DND-41 (cell line): ENCODE measurements at regions not wholly inside any gene's neighbourhood (a gene's known extent, or its start where the extent isn't known, plus 50 kb on each side); places are given as distances from the start of the nearest gene placed in this dataset.

Experiments
- ATAC-seq: fragments of 200-7000 bp; cut with Tn5 transposase; 3 replicates; pipeline ENCODE4 v1.9.1; 2021; ENCODE audit warnings: low read depth; ENCODE audit not compliant: insufficient read depth
- DNase-seq: peaks from one replicate; pipeline ENCODE4 v3.0.0-alpha.2; 2020
- H2AFZ ChIP-seq: 2 replicates; pipeline ENCODE4 v1.6.0; 2012; ENCODE audit warnings: low read depth, low read length
- H3K27ac ChIP-seq: 2 replicates; pipeline ENCODE4 v1.5.1; 2012; ENCODE audit warnings: low read length, inconsistent platforms
- H3K27me3 ChIP-seq: fragments of 200-600 bp; sonication (generic); 2 replicates; pipeline ENCODE4 v1.6.0; 2012; ENCODE audit warnings: low read length, mild to moderate bottlenecking, inconsistent platforms; ENCODE audit not compliant: insufficient read depth, poor library complexity
- H3K36me3 ChIP-seq: 2 replicates; pipeline ENCODE4 v1.5.1; 2012; ENCODE audit warnings: low read length, inconsistent platforms; ENCODE audit not compliant: insufficient read depth
- H3K4me1 ChIP-seq: 2 replicates; pipeline ENCODE4 v1.5.1; 2012; ENCODE audit warnings: mild to moderate bottlenecking, low read length; ENCODE audit not compliant: insufficient read depth
- H3K4me2 ChIP-seq: 2 replicates; pipeline ENCODE4 v1.6.0; 2012; ENCODE audit warnings: mild to moderate bottlenecking, moderate library complexity, low read length, inconsistent platforms; ENCODE audit not compliant: insufficient read depth
- H3K4me3 ChIP-seq, 2 experiments: fragments of 200-600 bp in 1 of 2; shearing (Covaris generic) in 1 of 2; 2 replicates each; pipeline ENCODE4 v1.5.1; 2012 to 2016; ENCODE audit warnings: inconsistent platforms in 2 of 2, low read length in 2 of 2, mild to moderate bottlenecking in 2 of 2, low read depth in 1 of 2, moderate library complexity in 1 of 2
- H3K79me2 ChIP-seq: 2 replicates; pipeline ENCODE4 v1.6.0; 2012; ENCODE audit warnings: low read length, inconsistent platforms; ENCODE audit not compliant: insufficient read depth
- H3K9ac ChIP-seq: 2 replicates; pipeline ENCODE4 v1.6.0; 2012; ENCODE audit warnings: low read depth, mild to moderate bottlenecking, inconsistent platforms, low read length, moderate library complexity
- H3K9me3 ChIP-seq: 2 replicates; pipeline ENCODE4 v1.5.1; 2012; ENCODE audit warnings: low read length, moderate library complexity, mild to moderate bottlenecking, inconsistent platforms; ENCODE audit not compliant: insufficient read depth, severe bottlenecking
- H4K20me1 ChIP-seq: 2 replicates; pipeline ENCODE4 v1.6.0; 2012; ENCODE audit warnings: low read length; ENCODE audit not compliant: insufficient read depth
- CTCF ChIP-seq: IDR thresholded peaks from 2 replicates; pipeline ENCODE4 v1.5.1; 2012; ENCODE audit warnings: borderline replicate concordance, low read length, moderate library complexity, mild to moderate bottlenecking; ENCODE audit not compliant: poor library complexity, severe bottlenecking; ENCODE audit errors: extremely low read depth
- EZH2 ChIP-seq: IDR thresholded peaks from 3 replicates; pipeline ENCODE4 v1.6.1; 2012; ENCODE audit warnings: borderline replicate concordance, low read depth, mild to moderate bottlenecking, moderate library complexity, low read length, inconsistent platforms; ENCODE audit not compliant: severe bottlenecking

- no peak for TF ChIP-seq CTCF
- no peak for TF ChIP-seq EZH2
- Histone ChIP-seq H3K36me3 (no peaks in the 10 kb centered on the region), H3K79me2 (no peaks in the 10 kb centered on the region), H4K20me1 (no peaks in the 10 kb centered on the region), H2AFZ (no peak overlapping the region), H3K4me3 (no peak overlapping the region), H3K27me3 (no peaks in the 10 kb centered on the region), H3K9me3 (no peaks in the 10 kb centered on the region), H3K4me2 (no peak overlapping the region), H3K4me1 (no peaks in the 10 kb centered on the region), H3K9ac (no peak overlapping the region), H3K27ac (no peak overlapping the region)
- ATAC-seq (no peak), DNase-seq (no peak)
Measured at GRCh38 chr13:75090872-75091615, 390.9 kb downstream of the TBC1D4 start.

- Histone ChIP-seq H3K36me3 (no peaks in the 10 kb centered on the region), H3K27me3 (peaks cover 2% of the 10 kb centered on the region), H3K4me2 (no peak overlapping the region), H3K4me1 (no peaks in the 10 kb centered on the region), H3K9ac (no peak overlapping the region), H2AFZ (no peak overlapping the region), H3K27ac (no peak overlapping the region), H4K20me1 (no peaks in the 10 kb centered on the region), H3K9me3 (no peaks in the 10 kb centered on the region), H3K4me3 (no peak overlapping the region), H3K79me2 (no peaks in the 10 kb centered on the region)
- no peak for DNase-seq
- no peak for ATAC-seq
- TF ChIP-seq CTCF (no peak), EZH2 (no peak)
Measured at GRCh38 chr13:75088915-75089314, 393.1 kb downstream of the TBC1D4 start.

GRCh38 chr13:75079226-75079625, 402.7 kb downstream of the TBC1D4 start:
- no peak overlapping the region for H3K27ac ChIP-seq
- no peak for TF ChIP-seq EZH2

GRCh38 chr13:75076476-75076875, 405.5 kb downstream of the TBC1D4 start:
- TF ChIP-seq EZH2 (no peak), CTCF (no peak)

More at GRCh38 chr13:75079226-75079625, 402.7 kb downstream of the TBC1D4 start:
- no peak overlapping the region for H3K4me2 ChIP-seq
- no peak overlapping the region for H3K4me3 ChIP-seq
- no peaks in the 10 kb centered on the region for H3K9me3 ChIP-seq
- no peaks in the 10 kb centered on the region for H3K36me3 ChIP-seq
- no peaks in the 10 kb centered on the region for H3K27me3 ChIP-seq
- H3K79me2 ChIP-seq: no peaks in the 10 kb centered on the region
- H3K9ac ChIP-seq: no peak overlapping the region
- H2AFZ ChIP-seq: no peak overlapping the region
- no peak for DNase-seq
- H4K20me1 ChIP-seq: no peaks in the 10 kb centered on the region
- ATAC-seq: no peak
- H3K4me1 ChIP-seq: no peaks in the 10 kb centered on the region

More at GRCh38 chr13:75076476-75076875, 405.5 kb downstream of the TBC1D4 start:
- Histone ChIP-seq H3K4me3 (no peak overlapping the region), H2AFZ (no peak overlapping the region), H3K9me3 (no peaks in the 10 kb centered on the region), H3K36me3 (no peaks in the 10 kb centered on the region), H3K4me2 (no peak overlapping the region), H3K9ac (no peak overlapping the region), H4K20me1 (no peaks in the 10 kb centered on the region), H3K27ac (no peak overlapping the region), H3K4me1 (no peaks in the 10 kb centered on the region), H3K79me2 (no peaks in the 10 kb centered on the region), H3K27me3 (no peaks in the 10 kb centered on the region)
- no peak for ATAC-seq
- DNase-seq: no peak
